HEK293 (cell line): ENCODE measurements at regions not wholly inside any gene's neighbourhood (a gene's known extent, or its start where the extent isn't known, plus 50 kb on each side); places are given as distances from the start of the nearest gene placed in this dataset.

Experiments
- CTCF ChIA-PET: fragments of 350-600 bp; formaldehyde crosslinking; extraction: SDS; loops from one replicate; lab custom pipeline; 2021; ENCODE audit warnings: antibody characterized with exemption; lab: Yijun Ruan, JAX
- POLR2A ChIA-PET: fragments of 300-600 bp; formaldehyde crosslinking; extraction: SDS; loops from one replicate; lab custom pipeline; 2020; ENCODE audit warnings: antibody characterized with exemption, inconsistent platforms; lab: Yijun Ruan, JAX
- H3K27ac ChIP-seq: fragments of 200-500 bp; sonication (Bioruptor generic); 2 replicates; pipeline ENCODE4 v1.5.1; 2014; ENCODE audit warnings: low read depth, low read length, control low read depth, inconsistent platforms; ENCODE audit errors: extremely low read depth
- H3K36me3 ChIP-seq, 2 experiments: fragments of 200-500 bp in 1 of 2; sonication (Bioruptor generic) in 1 of 2; 1 replicate in 1 of 2; 2 replicates in 1 of 2; pipeline ENCODE4 v1.5.1; 2014 to 2017; ENCODE audit warnings: inconsistent platforms in 2 of 2, low read length in 2 of 2; ENCODE audit not compliant: control insufficient read depth in 2 of 2, insufficient read depth in 1 of 2
- H3K4me1 ChIP-seq: fragments of 200-500 bp; sonication (Bioruptor generic); 2 replicates; pipeline ENCODE4 v1.5.1; 2014; ENCODE audit warnings: mild to moderate bottlenecking, low read length, inconsistent platforms; ENCODE audit not compliant: control insufficient read depth, insufficient read depth
- H3K4me3 ChIP-seq: 2 replicates; pipeline ENCODE4 v1.5.1; 2011; ENCODE audit warnings: low read depth, mild to moderate bottlenecking, control low read depth, low read length, moderate library complexity
- H3K9me3 ChIP-seq: fragments of 200-500 bp; sonication (Bioruptor generic); 2 replicates; pipeline ENCODE4 v1.5.1; 2014; ENCODE audit warnings: low read depth, low read length, inconsistent platforms; ENCODE audit not compliant: control insufficient read depth, insufficient read depth
- KLF10 ChIP-seq: fragments of 450-650 bp; IDR thresholded peaks from 2 replicates; pipeline ENCODE4 v1.5.1; 2018; ENCODE audit warnings: missing biosample characterization, mild to moderate bottlenecking, missing genetic modification characterization
- SETDB1 ChIP-seq: IDR thresholded peaks from one replicate; pipeline ENCODE4 v1.6.1; 2017; ENCODE audit warnings: mild to moderate bottlenecking, low read length, moderate library complexity, mixed read lengths; ENCODE audit not compliant: insufficient read length
- ZNF148 ChIP-seq: fragments of 450-650 bp; formaldehyde crosslinking; IDR thresholded peaks from 2 replicates; pipeline ENCODE4 v1.5.0; 2017; ENCODE audit warnings: missing biosample characterization, missing genetic modification characterization, borderline replicate concordance
- ZNF16 ChIP-seq: fragments of 450-650 bp; formaldehyde crosslinking; IDR thresholded peaks from 2 replicates; pipeline ENCODE4 v1.5.1; 2016; ENCODE audit warnings: low read depth, missing biosample characterization, missing genetic modification characterization
- ZNF398 ChIP-seq: fragments of 450-650 bp; formaldehyde crosslinking; IDR thresholded peaks from 2 replicates; pipeline ENCODE4 v1.5.1; 2017; ENCODE audit warnings: missing biosample characterization, missing genetic modification characterization
- ZNF473 ChIP-seq: fragments of 450-650 bp; formaldehyde crosslinking; IDR thresholded peaks from 2 replicates; pipeline ENCODE4 v1.5.1; 2017; ENCODE audit warnings: missing biosample characterization, missing genetic modification characterization
- ZNF518A ChIP-seq: fragments of 450-650 bp; formaldehyde crosslinking; conservative IDR thresholded peaks from 2 replicates; pipeline ENCODE4 v1.5.1; 2016; ENCODE audit warnings: low read depth, missing biosample characterization, missing genetic modification characterization
- ZNF549 ChIP-seq: fragments of 450-650 bp; IDR thresholded peaks from 2 replicates; pipeline ENCODE4 v1.5.1; 2018; ENCODE audit warnings: missing biosample characterization, missing genetic modification characterization, mild to moderate bottlenecking, inconsistent platforms, moderate library complexity
- ZNF768 ChIP-seq: fragments of 450-650 bp; formaldehyde crosslinking; IDR thresholded peaks from 2 replicates; pipeline ENCODE4 v1.5.1; 2018; ENCODE audit warnings: missing biosample characterization, mild to moderate bottlenecking, missing genetic modification characterization

GRCh38 chr10:10204415-10204814 lies 813.3 kb upstream of the CELF2 start:
- ChIA-PET CTCF (no interaction called here), POLR2A (no interaction called here)
- Histone ChIP-seq H3K4me3 (no peak overlapping the region), H3K4me1 (no peaks in the 10 kb centered on the region), H3K9me3 (no peaks in the 10 kb centered on the region; the same call in 1 of the 2 replicates), H3K36me3 (no peaks in the 10 kb centered on the region), H3K27ac (no peak overlapping the region)
- no peak for TF ChIP-seq KLF10 (tag by site-specific recombination)
- TF ChIP-seq SETDB1 = peak; percentile 90

- Histone ChIP-seq H3K36me3 (no peaks in the 10 kb centered on the region), H3K9me3 (no peaks in the 10 kb centered on the region; the same call in 1 of the 2 replicates), H3K4me3 (no peak overlapping the region), H3K4me1 (no peaks in the 10 kb centered on the region), H3K27ac (no peak overlapping the region)
- CTCF ChIA-PET = no interaction called here
- TF ChIP-seq ZNF518A (no peak), ZNF398 (no peak), ZNF148 (tag by site-specific recombination) (no peak), ZNF473 (tag by site-specific recombination) (no peak)
- POLR2A ChIA-PET = no interaction called here
These were observed 811.8 kb upstream of the CELF2 start for GRCh38 chr10:10205906-10206305.

- ChIA-PET CTCF (no interaction called here), POLR2A (no interaction called here)
- H3K9me3 ChIP-seq = no peaks in the 10 kb centered on the region; the same call in 1 of the 2 replicates
- no peaks in the 10 kb centered on the region for H3K36me3 ChIP-seq
- H3K27ac ChIP-seq = no peak overlapping the region
- H3K4me3 ChIP-seq = no peak overlapping the region
- H3K4me1 ChIP-seq = no peaks in the 10 kb centered on the region
- TF ChIP-seq ZNF768 (tag by site-specific recombination) (no peak), ZNF16 (tag by site-specific recombination) (no peak), ZNF549 (no peak)
These were observed 810.1 kb upstream of the CELF2 start for GRCh38 chr10:10207538-10207937.
